MM.1S (cell line): ENCODE measurements at regions not wholly inside any gene's neighbourhood (a gene's known extent, or its start where the extent isn't known, plus 50 kb on each side); places are given as distances from the start of the nearest gene placed in this dataset.

ENCODE experiments used
- DNase-seq: peaks from one replicate; pipeline ENCODE4 v3.0.0-alpha.2; 2015
- H2AFZ ChIP-seq: fragments of 300-600 bp; sonication (generic); 2 replicates; pipeline ENCODE4 v1.6.0; 2016; ENCODE audit warnings: antibody characterized with exemption, low read length
- H3F3A ChIP-seq: fragments of 300-600 bp; sonication (generic); 2 replicates; pipeline ENCODE4 v1.6.1; 2016; ENCODE audit warnings: mild to moderate bottlenecking, antibody characterized with exemption, low read length, moderate library complexity, mixed read lengths; ENCODE audit not compliant: insufficient read depth
- H3K27ac ChIP-seq: fragments of 300-600 bp; sonication (generic); 2 replicates; pipeline ENCODE4 v1.5.1; 2016; ENCODE audit warnings: mild to moderate bottlenecking, low read length
- H3K27me3 ChIP-seq: fragments of 300-600 bp; sonication (generic); replicated peaks from 2 replicates; pipeline ENCODE4 v1.6.0; 2016; ENCODE audit warnings: low read length; ENCODE audit not compliant: insufficient read depth
- H3K36me3 ChIP-seq: fragments of 300-600 bp; sonication (generic); replicated peaks from 2 replicates; pipeline ENCODE4 v1.6.1; 2016; ENCODE audit warnings: mild to moderate bottlenecking, low read length, mixed read lengths; ENCODE audit not compliant: insufficient read depth
- H3K4me1 ChIP-seq: fragments of 300-600 bp; sonication (generic); 2 replicates; pipeline ENCODE4 v1.6.1; 2016; ENCODE audit warnings: low read length, mixed read lengths
- H3K4me2 ChIP-seq: fragments of 300-600 bp; sonication (generic); 2 replicates; pipeline ENCODE4 v1.6.0; 2016; ENCODE audit warnings: low read depth, low read length
- H3K4me3 ChIP-seq: fragments of 300-600 bp; sonication (generic); 2 replicates; pipeline ENCODE4 v1.5.1; 2016; ENCODE audit warnings: low read length, mixed read lengths
- H3K79me2 ChIP-seq: fragments of 300-600 bp; sonication (generic); 2 replicates; pipeline ENCODE4 v1.6.1; 2016; ENCODE audit warnings: mixed run types, low read length, mixed read lengths
- H3K9ac ChIP-seq: fragments of 300-600 bp; sonication (generic); 2 replicates; pipeline ENCODE4 v1.6.1; 2016; ENCODE audit warnings: low read length, mixed read lengths
- H3K9me2 ChIP-seq: fragments of 300-600 bp; sonication (generic); replicated peaks from 2 replicates; pipeline ENCODE4 v1.6.1; 2016; ENCODE audit warnings: mild to moderate bottlenecking, low read length, mixed read lengths; ENCODE audit not compliant: insufficient read depth
- H3K9me3 ChIP-seq: fragments of 300-600 bp; sonication (generic); replicated peaks from 2 replicates; pipeline ENCODE4 v1.6.1; 2016; ENCODE audit warnings: mild to moderate bottlenecking, low read length, mixed read lengths; ENCODE audit not compliant: insufficient read depth
- H4K20me1 ChIP-seq: fragments of 300-600 bp; sonication (generic); 2 replicates; pipeline ENCODE4 v1.6.1; 2016; ENCODE audit warnings: mild to moderate bottlenecking, low read length, moderate library complexity, mixed read lengths; ENCODE audit not compliant: insufficient read depth
- CTCF ChIP-seq: fragments of 300-600 bp; sonication (generic); IDR thresholded peaks from 2 replicates; pipeline ENCODE4 v1.5.1; 2016; ENCODE audit warnings: antibody characterized with exemption, low read length, mixed read lengths
- EZH2 ChIP-seq: fragments of 300-600 bp; sonication (generic); optimal IDR thresholded peaks from 2 replicates; pipeline ENCODE3; 2017; ENCODE audit warnings: low read depth, mild to moderate bottlenecking, antibody characterized with exemption, low read length, mixed read lengths
- EZH2phosphoT487 ChIP-seq: fragments of 300-600 bp; sonication (generic); IDR thresholded peaks from 2 replicates; pipeline ENCODE4 v1.6.1; 2018; ENCODE audit warnings: antibody characterized with exemption, low read length

GRCh38 chr2:146730882-146731281, 1113.9 kb upstream of the ACVR2A start:
- Histone ChIP-seq H3K79me2 (no peaks in the 10 kb centered on the region), H3K9me3 (no peaks in the 10 kb centered on the region), H3K9me2 (no peaks in the 10 kb centered on the region), H3K27me3 (no peaks in the 10 kb centered on the region), H3F3A (no peaks in the 10 kb centered on the region), H3K36me3 (no peaks in the 10 kb centered on the region), H2AFZ (no peak overlapping the region), H3K4me3 (no peak overlapping the region), H4K20me1 (no peaks in the 10 kb centered on the region), H3K4me2 (no peak overlapping the region), H3K4me1 (no peaks in the 10 kb centered on the region), H3K9ac (no peak overlapping the region), H3K27ac (no peak overlapping the region)
- no peak for TF ChIP-seq CTCF
- TF ChIP-seq EZH2phosphoT487, result no peak
- TF ChIP-seq EZH2, result no peak
- DNase-seq, result no peak

DNA sequence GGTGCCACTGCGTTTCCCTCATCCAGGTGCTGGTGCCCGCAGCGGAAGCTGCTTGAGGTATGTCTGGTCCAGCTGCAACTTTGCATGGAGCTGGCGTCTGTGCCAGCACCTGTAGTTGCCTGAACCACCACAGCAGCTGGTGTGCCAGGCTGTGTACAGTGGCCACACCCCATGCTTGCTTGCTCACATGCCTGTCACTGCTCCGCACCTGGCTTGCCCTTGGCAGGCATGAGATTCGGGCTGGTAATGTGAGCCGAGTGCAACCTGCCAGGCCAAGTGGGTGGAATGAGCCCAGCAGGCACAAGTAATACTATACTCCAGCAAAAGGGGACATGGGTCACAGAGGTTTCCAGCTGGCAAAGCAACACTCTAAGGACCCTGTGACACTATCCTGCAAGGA, 1123.3 kb upstream of the ACVR2A start:
- Histone ChIP-seq H3K27me3 (no peaks in the 10 kb centered on the region), H3K4me1 (no peaks in the 10 kb centered on the region), H3K4me2 (no peak overlapping the region), H3K9ac (no peak overlapping the region), H3K9me3 (no peaks in the 10 kb centered on the region), H4K20me1 (no peaks in the 10 kb centered on the region), H3F3A (no peaks in the 10 kb centered on the region), H3K4me3 (no peak overlapping the region), H2AFZ (no peak overlapping the region), H3K9me2 (no peaks in the 10 kb centered on the region), H3K36me3 (no peaks in the 10 kb centered on the region), H3K27ac (no peak overlapping the region), H3K79me2 (no peaks in the 10 kb centered on the region)
- TF ChIP-seq EZH2 (no peak), CTCF (no peak), EZH2phosphoT487 (no peak)
- DNase-seq, result peak; percentile 39

- H3K9me3 ChIP-seq, result no peaks in the 10 kb centered on the region
- no peak for TF ChIP-seq EZH2phosphoT487
- TF ChIP-seq CTCF, result no peak
- no peak for TF ChIP-seq EZH2
- DNase-seq, result no peak
- H3K4me3 ChIP-seq, result no peak overlapping the region
- no peaks in the 10 kb centered on the region for H3K36me3 ChIP-seq
- H3K9ac ChIP-seq, result no peak overlapping the region
- H3K27ac ChIP-seq, result no peak overlapping the region
- H3K4me2 ChIP-seq, result no peak overlapping the region
- no peaks in the 10 kb centered on the region for H4K20me1 ChIP-seq
- no peaks in the 10 kb centered on the region for H3F3A ChIP-seq
- H3K27me3 ChIP-seq, result no peaks in the 10 kb centered on the region
- no peaks in the 10 kb centered on the region for H3K79me2 ChIP-seq
- no peaks in the 10 kb centered on the region for H3K4me1 ChIP-seq
- no peaks in the 10 kb centered on the region for H3K9me2 ChIP-seq
- no peak overlapping the region for H2AFZ ChIP-seq
Measured at GRCh38 chr2:146720170-146720569, 1124.7 kb upstream of the ACVR2A start.
